ENCODE measurements at regions not wholly inside any gene's neighbourhood (a gene's known extent, or its start where the extent isn't known, plus 50 kb on each side); places are given as distances from the start of the nearest gene placed in this dataset.

GRCh38 chr1:72997624-72998023 is 715.3 kb upstream of the NEGR1 start (continued):
- TF ChIP-seq MLLT1 (IDR thresholded peaks at IDR 0.05) (no peak), TCF3 (IDR thresholded peaks at IDR 0.05; ENCODE audit: borderline replicate concordance, insufficient read depth, low read depth, low read length) (no peak), TCF7 (IDR thresholded peaks at IDR 0.05; ENCODE audit: borderline replicate concordance) (no peak), E4F1 (IDR thresholded peaks at IDR 0.05; ENCODE audit: borderline replicate concordance, partially characterized antibody) (no peak), CEBPZ (IDR thresholded peaks at IDR 0.05; ENCODE audit: low read depth, low read length) (no peak)
